Spleen (tissue), 11 donors: ENCODE measurements at regions not wholly inside any gene's neighbourhood (a gene's known extent, or its start where the extent isn't known, plus 50 kb on each side); places are given as distances from the start of the nearest gene placed in this dataset.
A peak's percentile ranks its signal among the peaks of the same experiment; 100 is the strongest.

ENCODE experiments used
- DNase-seq: peaks from one replicate; pipeline ENCODE4 v3.0.0-alpha.2; 2020
- H3K27ac ChIP-seq, 8 donors: fragments of 200-600 bp; sonication (generic) in 7 of 8; 1 replicate in 4 of 8; 2 replicates in 4 of 8; pipeline versions ENCODE4 v1.5.0 to v1.8.0; 2016 to 2021; ENCODE audit warnings: inconsistent platforms in 4 of 8, mild to moderate bottlenecking in 4 of 8, moderate library complexity in 1 of 8
- H3K27me3 ChIP-seq, 7 donors: fragments of 200-600 bp; sonication (generic) in 6 of 7; replicated peaks in 1 of 7; 1 replicate in 4 of 7; 2 replicates in 3 of 7; pipeline versions ENCODE4 v1.5.0 to v1.8.0; 2016 to 2021; ENCODE audit warnings: inconsistent platforms in 3 of 7, mild to moderate bottlenecking in 1 of 7
- H3K36me3 ChIP-seq, 6 donors: fragments of 200-600 bp; sonication (generic) in 5 of 6; 1 replicate in 4 of 6; 2 replicates in 2 of 6; pipeline versions ENCODE4 v1.5.0 to v1.8.0; 2016 to 2021; ENCODE audit warnings: inconsistent platforms in 2 of 6
- H3K4me1 ChIP-seq, 6 donors: fragments of 200-600 bp; sonication (generic) in 5 of 6; 1 replicate in 3 of 6; 2 replicates in 3 of 6; pipeline versions ENCODE4 v1.5.0 to v1.8.0; 2016 to 2021; ENCODE audit warnings: inconsistent platforms in 3 of 6
- H3K4me3 ChIP-seq, 8 donors: fragments of 200-600 bp; sonication (generic) in 7 of 8; 1 replicate in 4 of 8; 2 replicates in 4 of 8; pipeline versions ENCODE4 v1.5.0 to v1.8.0; 2016 to 2021; ENCODE audit warnings: inconsistent platforms in 4 of 8, mild to moderate bottlenecking in 4 of 8, moderate library complexity in 2 of 8
- H3K9me3 ChIP-seq, 8 donors: fragments of 200-600 bp; sonication (generic) in 7 of 8; 1 replicate in 4 of 8; 2 replicates in 4 of 8; pipeline versions ENCODE4 v1.5.0 to v1.8.0; 2016 to 2021; ENCODE audit warnings: inconsistent platforms in 4 of 8
- CTCF ChIP-seq, 11 experiments: fragments of 200-600 bp in 7 of 11; fragments of 450-650 bp in 4 of 11; sonication (generic) in 4 of 11; IDR thresholded peaks in 8 of 11; conservative IDR thresholded peaks in 3 of 11; 1 replicate in 7 of 11; 2 replicates in 4 of 11; pipeline versions ENCODE4 v1.4.0 to v1.8.0; 2016 to 2021; ENCODE audit warnings: antibody characterized with exemption in 11 of 11, inconsistent platforms in 4 of 11, mild to moderate bottlenecking in 1 of 11
- POLR2A ChIP-seq, 3 donors: fragments of 450-650 bp; IDR thresholded peaks; one replicate each; pipeline ENCODE4 v1.5.1; 2017; ENCODE audit warnings: antibody characterized with exemption in 3 of 3, mild to moderate bottlenecking in 1 of 3
- POLR2AphosphoS5 ChIP-seq, 3 donors: sonication (generic); formaldehyde crosslinking; IDR thresholded peaks; one replicate each; pipeline ENCODE4 v1.5.1; 2017; ENCODE audit warnings: antibody characterized with exemption in 3 of 3
- WGBS, 5 donors: extraction: QIAGEN DNeasy Blood & Tissue Kit in 3 of 5; methylation state at CpG; one replicate each; pipeline versions ENCODE4 v1.1.5 to v1.1.7; 2013 to 2018; 5-methylcytosine and 5-hydroxymethylcytosine counted together
- intact Hi-C: fragments of 100-400 bp; cut with DNase I; formaldehyde crosslinking; loops from one replicate; pipeline ENCODE4 v1.15.0; 2023; ENCODE audit warnings: low total_unique reads
- donor health status: healthy with polysubstance abuse.
- donor health status: DM: no; HTN: no; CAD: no; lungs with moderate emphysema.
- donor health status: DM: no; HTN: no; CAD: no.
- donor health status: Bipolar disorder and iron deficiency.
- donor health status: healthy.
- donor health status: DM: no; HTN: no; CAD: no.
- donor health status: DM: yes; HTN: yes; CAD: no.

- no peak for TF ChIP-seq CTCF (IDR thresholded peaks at IDR 0.05 in 8 of 11, conservative IDR thresholded peaks at IDR 0.05 in 3 of 11)
- no peak for TF ChIP-seq POLR2AphosphoS5 (IDR thresholded peaks at IDR 0.05)
- H3K27me3 ChIP-seq: peaks cover 0 to 46% (median 7%) of the 10 kb centered on the region in 7 donors
- DNase-seq: no peak
- WGBS, 5 donors: 80 to 93% (median 86%) methylated on average over 5 of the region's 5 CpGs
- peak overlapping the region in 3 of 8 donors; percentile 42 to 83 (median 79) for H3K27ac ChIP-seq
- H3K4me3 ChIP-seq: no peak overlapping the region
- intact Hi-C loops: no loop called here
- peaks cover 0 to 11% (median 0%) of the 10 kb centered on the region in 6 donors for H3K4me1 ChIP-seq
- H3K36me3 ChIP-seq: no peaks in the 10 kb centered on the region
- H3K9me3 ChIP-seq: no peaks in the 10 kb centered on the region
Measured at GRCh38 chr16:87015021-87015420, 302.2 kb downstream of the C16orf95 start.

DNA sequence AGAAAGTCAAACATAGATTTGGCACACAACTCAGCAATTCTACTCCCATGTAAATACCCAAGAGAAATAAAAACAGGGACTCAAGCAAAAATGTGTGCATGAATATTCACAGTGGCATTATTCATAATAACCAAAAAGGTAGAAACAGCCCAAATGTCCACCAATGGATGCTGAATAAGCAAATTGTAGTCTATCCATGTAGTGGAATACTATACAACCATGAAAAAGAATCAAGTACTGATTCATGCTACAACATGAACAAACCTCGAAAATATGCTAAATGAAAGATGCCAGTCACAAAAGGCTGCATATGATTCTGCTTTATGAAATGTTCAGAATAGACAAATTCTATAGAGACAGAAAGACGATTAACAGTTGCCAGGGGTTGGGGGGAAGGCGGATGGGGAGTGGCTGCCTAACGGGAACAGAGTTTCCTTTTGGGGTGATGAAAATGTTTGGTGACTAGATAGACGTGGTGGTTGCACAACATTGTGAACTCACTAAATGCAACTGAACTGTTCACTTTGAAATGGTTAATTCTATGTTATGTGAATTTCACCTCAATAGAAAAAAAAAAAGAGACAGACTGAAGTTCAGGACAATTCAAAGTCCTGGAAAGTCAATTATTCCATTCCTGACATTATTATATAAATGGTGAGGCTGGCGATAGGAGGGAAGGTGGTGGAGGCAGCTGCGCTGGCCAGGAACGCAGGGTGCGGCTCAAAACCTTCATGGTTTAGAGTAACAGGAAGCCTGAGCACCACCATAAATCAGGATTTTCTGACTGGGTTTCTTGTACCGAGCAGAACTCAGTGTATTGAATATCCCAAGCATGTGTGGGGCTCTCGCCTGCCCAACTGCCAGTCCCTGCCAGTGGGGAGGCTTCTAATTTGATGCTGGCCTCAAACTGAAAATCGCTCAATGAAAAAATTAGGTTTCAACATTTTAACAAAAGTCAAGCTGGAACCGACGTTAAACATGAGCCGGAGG, 300.9 kb downstream of the C16orf95 start:
- 32 to 46% (median 36%) methylated on average over 15 of the region's 15 CpGs for WGBS, 5 donors
- TF ChIP-seq POLR2A (IDR thresholded peaks at IDR 0.05) (no peak), CTCF (IDR thresholded peaks at IDR 0.05 in 8 of 11, conservative IDR thresholded peaks at IDR 0.05 in 3 of 11) (no peak), POLR2AphosphoS5 (IDR thresholded peaks at IDR 0.05) (no peak)
- Histone ChIP-seq H3K27ac (peak overlapping the region in 3 of 8 donors; percentile 43 to 83 (median 79)), H3K4me3 (no peak overlapping the region), H3K4me1 (peaks cover 0 to 11% (median 0%) of the 10 kb centered on the region in 6 donors), H3K9me3 (no peaks in the 10 kb centered on the region), H3K36me3 (no peaks in the 10 kb centered on the region), H3K27me3 (peaks cover 0 to 58% (median 7%) of the 10 kb centered on the region in 7 donors)
- no peak for DNase-seq
- intact Hi-C loops: no loop called here

- Histone ChIP-seq H3K9me3 (no peaks in the 10 kb centered on the region), H3K4me1 (peaks cover 0 to 11% (median 0%) of the 10 kb centered on the region in 6 donors), H3K27me3 (peaks cover 0 to 58% (median 7%) of the 10 kb centered on the region in 7 donors), H3K4me3 (no peak overlapping the region), H3K27ac (peak overlapping the region in 3 of 8 donors; percentile 43 to 83 (median 79)), H3K36me3 (no peaks in the 10 kb centered on the region)
- TF ChIP-seq POLR2A (IDR thresholded peaks at IDR 0.05): no peak
- TF ChIP-seq POLR2AphosphoS5 (IDR thresholded peaks at IDR 0.05): no peak
- no peak for TF ChIP-seq CTCF (IDR thresholded peaks at IDR 0.05 in 8 of 11, conservative IDR thresholded peaks at IDR 0.05 in 3 of 11)
- WGBS, 5 donors: 40 to 56% (median 47%) methylated on average over 9 of the region's 9 CpGs
- peak; percentile 33 for DNase-seq
- intact Hi-C loops: no loop called here
Measured at GRCh38 chr16:87017371-87018012, 299.7 kb downstream of the C16orf95 start.

- Histone ChIP-seq H3K27me3 (peaks cover 0 to 15% (median 0%) of the 10 kb centered on the region in 7 donors), H3K36me3 (no peaks in the 10 kb centered on the region), H3K4me1 (no peaks in the 10 kb centered on the region), H3K27ac (no peak overlapping the region), H3K9me3 (peaks cover 0 to 7% (median 0%) of the 10 kb centered on the region in 8 donors), H3K4me3 (no peak overlapping the region)
- TF ChIP-seq CTCF (IDR thresholded peaks at IDR 0.05 in 8 of 11, conservative IDR thresholded peaks at IDR 0.05 in 3 of 11) (no peak), POLR2AphosphoS5 (IDR thresholded peaks at IDR 0.05) (no peak), POLR2A (IDR thresholded peaks at IDR 0.05) (no peak)
- 87 to 98% (median 88%) methylated on average over 1 of the region's 1 CpG for WGBS, 5 donors
- no peak for DNase-seq
- intact Hi-C loops: no loop called here
Measured at GRCh38 chr16:87025676-87026075, 291.5 kb downstream of the C16orf95 start.
